Gastrocnemius medialis (tissue), 4 donors: ENCODE measurements at regions not wholly inside any gene's neighbourhood (a gene's known extent, or its start where the extent isn't known, plus 50 kb on each side); places are given as distances from the start of the nearest gene placed in this dataset.

Experiments used
- CTCF ChIP-seq, 5 experiments: fragments of 450-650 bp in 3 of 5; fragments of 200-600 bp in 2 of 5; sonication (generic) in 2 of 5; IDR thresholded peaks in 4 of 5; conservative IDR thresholded peaks in 1 of 5; 1 replicate in 4 of 5; 2 replicates in 1 of 5; pipeline ENCODE4 v1.5.1; 2016 to 2019; ENCODE audit warnings: antibody characterized with exemption in 5 of 5, mild to moderate bottlenecking in 3 of 5, moderate library complexity in 3 of 5
- POLR2A ChIP-seq, 2 donors: fragments of 450-650 bp; IDR thresholded peaks; one replicate each; pipeline ENCODE4 v1.6.1; 2017; ENCODE audit warnings: antibody characterized with exemption in 2 of 2, mild to moderate bottlenecking in 2 of 2, moderate library complexity in 2 of 2

- TF ChIP-seq CTCF (IDR thresholded peaks at IDR 0.05 in 4 of 5, conservative IDR thresholded peaks at IDR 0.05 in 1 of 5): no peak
- no peak for TF ChIP-seq POLR2A (IDR thresholded peaks at IDR 0.05)
These were observed 153.4 kb upstream of the THSD7A start for GRCh38 chr7:11985376-11985775.
